ENCODE measurements at regions not wholly inside any gene's neighbourhood (a gene's known extent, or its start where the extent isn't known, plus 50 kb on each side); places are given as distances from the start of the nearest gene placed in this dataset.

DNA sequence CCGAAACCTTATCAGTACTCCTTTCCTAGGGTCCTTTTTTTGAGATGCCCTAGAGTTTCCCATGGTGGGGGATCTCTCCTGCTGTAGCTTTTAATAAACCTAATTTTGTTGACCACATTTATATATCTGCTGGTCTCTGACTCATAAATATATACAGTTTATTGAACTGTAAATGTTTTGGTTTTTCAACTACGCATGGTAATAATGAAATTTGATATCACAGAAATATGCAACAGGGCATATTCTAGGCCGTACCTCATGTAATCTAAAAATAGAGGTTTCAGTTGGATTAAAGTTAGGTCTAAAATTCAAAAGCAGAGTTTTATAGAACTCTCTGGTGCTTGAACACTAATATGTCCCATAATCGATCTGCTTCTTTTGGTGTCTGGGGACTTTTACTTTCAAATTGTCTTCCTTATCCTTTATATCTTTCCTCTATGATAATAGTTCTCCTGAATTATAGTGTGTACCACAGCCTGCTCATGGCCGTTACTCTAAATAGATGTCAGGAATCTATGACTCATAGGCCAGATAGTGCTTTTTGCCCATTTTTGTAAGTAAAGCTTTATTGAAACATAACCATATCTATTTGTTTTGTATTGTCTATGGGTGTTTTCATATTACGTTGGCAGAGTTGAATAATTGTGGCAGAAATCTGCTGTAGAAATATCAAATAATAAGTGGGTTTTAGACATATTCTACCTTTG, 324.8 kb upstream of the PCDH9 start:
- ChIA-PET CTCF (no interaction called here), POLR2A (no interaction called here)
- no peak for DNase-seq (ENCODE audit: extremely low spot score)
- TF ChIP-seq, protein P1, sequence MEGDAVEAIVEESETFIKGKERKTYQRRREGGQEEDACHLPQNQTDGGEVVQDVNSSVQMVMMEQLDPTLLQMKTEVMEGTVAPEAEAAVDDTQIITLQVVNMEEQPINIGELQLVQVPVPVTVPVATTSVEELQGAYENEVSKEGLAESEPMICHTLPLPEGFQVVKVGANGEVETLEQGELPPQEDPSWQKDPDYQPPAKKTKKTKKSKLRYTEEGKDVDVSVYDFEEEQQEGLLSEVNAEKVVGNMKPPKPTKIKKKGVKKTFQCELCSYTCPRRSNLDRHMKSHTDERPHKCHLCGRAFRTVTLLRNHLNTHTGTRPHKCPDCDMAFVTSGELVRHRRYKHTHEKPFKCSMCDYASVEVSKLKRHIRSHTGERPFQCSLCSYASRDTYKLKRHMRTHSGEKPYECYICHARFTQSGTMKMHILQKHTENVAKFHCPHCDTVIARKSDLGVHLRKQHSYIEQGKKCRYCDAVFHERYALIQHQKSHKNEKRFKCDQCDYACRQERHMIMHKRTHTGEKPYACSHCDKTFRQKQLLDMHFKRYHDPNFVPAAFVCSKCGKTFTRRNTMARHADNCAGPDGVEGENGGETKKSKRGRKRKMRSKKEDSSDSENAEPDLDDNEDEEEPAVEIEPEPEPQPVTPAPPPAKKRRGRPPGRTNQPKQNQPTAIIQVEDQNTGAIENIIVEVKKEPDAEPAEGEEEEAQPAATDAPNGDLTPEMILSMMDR (IDR thresholded peaks at IDR 0.05; ENCODE audit: control extremely low read depth, extremely low read depth, low read depth, missing control alignments): no peak

DNA sequence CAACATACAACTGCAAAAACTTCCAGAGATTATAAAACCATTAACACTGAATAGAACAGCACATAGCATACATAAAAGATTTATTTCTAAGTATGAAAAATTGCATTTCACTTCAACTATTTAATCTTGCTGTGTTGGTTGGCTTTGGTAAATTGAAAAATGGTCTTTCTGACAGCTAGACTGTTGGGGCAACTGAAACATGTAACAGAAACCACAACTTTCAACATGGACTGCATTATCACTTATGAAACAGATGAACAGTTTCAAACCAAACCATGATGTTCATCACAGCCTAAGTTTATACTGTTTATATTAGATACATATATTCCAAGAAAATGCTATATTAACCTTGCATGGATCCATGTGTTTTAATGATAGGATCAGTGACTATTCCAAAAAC, 324.1 kb upstream of the PCDH9 start:
- CTCF ChIA-PET: no interaction called here
- POLR2A ChIA-PET: no interaction called here
- DNase-seq (ENCODE audit: extremely low spot score): no peak
- TF ChIP-seq, protein P1 (IDR thresholded peaks at IDR 0.05; ENCODE audit: control extremely low read depth, extremely low read depth, low read depth, missing control alignments): no peak

- POLR2A ChIA-PET: no interaction called here
- CTCF ChIA-PET: interaction anchor here (1.0 kb wide), 1 partner anchor 9 kb away, joined by 4 read pairs; no protein-coding TSS in a partner anchor
- no peak for DNase-seq (ENCODE audit: extremely low spot score)
- TF ChIP-seq, protein P1 (IDR thresholded peaks at IDR 0.05; ENCODE audit: control extremely low read depth, extremely low read depth, low read depth, missing control alignments): no peak
Observed at GRCh38 chr13:67549331-67549730, 319.2 kb upstream of the PCDH9 start.

DNA sequence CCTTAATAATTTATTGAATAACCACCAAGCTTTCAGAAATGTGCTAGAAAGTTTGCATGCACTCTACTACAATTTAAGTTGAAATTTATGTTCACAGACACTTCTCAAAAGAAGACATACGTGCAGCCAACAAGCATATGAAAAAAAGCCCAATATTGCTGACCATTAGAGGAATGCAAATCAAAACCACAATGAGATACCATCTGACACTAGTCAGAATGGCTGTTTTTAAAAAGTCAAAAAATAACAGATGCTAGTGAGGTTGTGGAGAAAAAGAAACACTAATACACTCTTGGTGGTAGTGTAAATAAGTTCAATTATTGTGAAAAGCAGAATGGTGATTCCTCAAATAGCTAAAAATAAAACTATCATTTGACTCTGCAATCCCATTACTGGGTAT, 308.8 kb upstream of the PCDH9 start:
- no peak for DNase-seq (ENCODE audit: extremely low spot score)
- ChIA-PET POLR2A (no interaction called here), CTCF (no interaction called here)
- TF ChIP-seq, protein P1 (IDR thresholded peaks at IDR 0.05; ENCODE audit: control extremely low read depth, extremely low read depth, low read depth, missing control alignments): no peak

- ChIA-PET POLR2A (no interaction called here), CTCF (no interaction called here)
- DNase-seq (ENCODE audit: extremely low spot score): no peak
- TF ChIP-seq, protein P1 (IDR thresholded peaks at IDR 0.05; ENCODE audit: control extremely low read depth, extremely low read depth, low read depth, missing control alignments): no peak
Observed at GRCh38 chr13:67520886-67521285, 290.8 kb upstream of the PCDH9 start.

- DNase-seq (ENCODE audit: extremely low spot score): no peak
- ChIA-PET CTCF (no interaction called here), POLR2A (no interaction called here)
- TF ChIP-seq, protein P1 (IDR thresholded peaks at IDR 0.05; ENCODE audit: control extremely low read depth, extremely low read depth, low read depth, missing control alignments): no peak
Observed at GRCh38 chr13:67519356-67519755, 289.2 kb upstream of the PCDH9 start.

Measured in GM10248 (cell line).